ENCODE measurements at regions not wholly inside any gene's neighbourhood (a gene's known extent, or its start where the extent isn't known, plus 50 kb on each side); places are given as distances from the start of the nearest gene placed in this dataset.
"Not testable (repeated sequence)": the region's sequence is repeated elsewhere in the genome, so short reads cannot be mapped to it uniquely, and the experiment has no call there.

- DNase-seq (ENCODE audit: extremely low spot score); POLR2A ChIA-PET: not testable (repeated sequence)
- CTCF ChIA-PET = interaction anchor here (1.6 kb wide), 1 partner anchor 8 kb away, joined by 5 read pairs; no protein-coding TSS in a partner anchor
- peak; percentile 52 for TF ChIP-seq CTCF (IDR thresholded peaks at IDR 0.05; ENCODE audit: control extremely low read depth, extremely low read depth, low read depth, missing control alignments)
Measured at GRCh38 chr4:3949916-3950315, 183.7 kb downstream of the ADRA2C start.

DNA sequence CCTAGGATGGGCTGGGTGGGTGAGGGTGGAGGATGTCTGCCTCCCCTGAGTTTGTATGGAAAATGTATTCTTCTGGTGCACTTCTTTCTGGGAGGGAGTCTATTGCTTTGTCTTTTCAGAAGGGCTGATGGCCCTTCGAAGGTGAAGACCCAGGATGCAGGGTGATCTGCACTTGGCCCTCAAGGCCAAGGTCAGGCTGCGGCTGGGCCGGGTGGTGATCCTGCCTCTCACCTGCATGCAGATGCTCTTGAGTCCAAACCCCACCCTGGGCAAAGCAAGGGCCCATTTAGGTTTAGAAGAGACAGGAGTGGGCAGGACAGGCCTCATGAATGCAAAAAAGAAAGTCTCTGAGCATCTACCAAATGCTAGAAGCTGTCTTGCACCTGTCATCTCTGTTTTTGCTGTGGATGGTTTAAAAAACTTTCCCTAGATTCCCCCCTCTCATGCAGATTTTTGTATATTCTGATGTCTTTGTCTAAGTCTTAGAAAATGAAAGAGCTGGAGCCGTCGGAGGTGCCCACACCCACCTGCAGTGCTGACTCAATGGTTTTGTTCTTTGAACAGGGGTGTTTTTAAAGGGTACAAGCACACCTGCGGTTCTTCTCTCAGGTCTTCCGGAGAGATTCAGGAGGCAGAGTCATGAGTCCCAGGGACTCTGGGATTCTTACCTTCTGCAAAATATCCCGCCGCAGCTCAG lies 186.4 kb downstream of the ADRA2C start:
- CTCF ChIA-PET; POLR2A ChIA-PET; DNase-seq (ENCODE audit: extremely low spot score): not testable (repeated sequence)

- POLR2A ChIA-PET; DNase-seq (ENCODE audit: extremely low spot score); CTCF ChIA-PET: not testable (repeated sequence)
Measured at GRCh38 chr4:3953140-3953489, 186.9 kb downstream of the ADRA2C start.

DNA sequence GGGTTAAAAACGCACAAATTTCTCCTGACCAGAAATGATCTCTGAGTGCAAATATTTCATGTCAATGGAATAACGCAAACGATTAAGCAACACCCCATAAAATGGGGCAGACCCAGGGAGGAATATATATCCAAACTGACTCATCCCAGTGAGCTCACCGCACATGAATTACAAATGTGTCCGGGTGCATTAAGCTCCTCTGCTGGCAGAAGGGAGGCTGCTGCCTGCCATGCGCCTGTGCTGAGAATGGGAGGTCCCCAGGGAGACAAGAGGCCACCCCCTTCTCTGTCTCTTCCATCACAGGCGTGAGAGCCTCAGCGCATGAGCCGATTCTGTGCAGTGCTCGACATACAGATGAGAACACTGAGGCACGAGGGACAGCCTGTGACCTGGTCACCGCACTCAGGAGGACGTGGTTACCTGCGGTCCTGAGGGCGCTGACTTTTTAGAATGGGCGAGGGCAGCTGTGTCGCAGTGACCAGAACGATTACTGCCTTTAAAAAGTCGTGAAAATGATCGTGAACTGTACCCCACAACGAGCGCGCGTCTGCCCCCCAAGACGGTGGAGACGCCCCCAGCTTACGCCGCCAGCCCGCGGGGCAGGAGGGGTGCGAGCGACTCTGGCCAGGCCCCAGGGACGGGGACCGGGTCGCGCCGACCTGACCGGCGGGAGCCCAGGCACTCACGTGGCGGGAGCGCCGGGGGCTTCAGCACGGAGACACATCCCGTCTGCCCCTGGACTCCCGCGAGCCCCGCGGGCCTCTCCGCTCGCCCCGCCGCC lies 188.5 kb downstream of the ADRA2C start:
- CTCF ChIA-PET = interaction anchor here (1.3 to 1.4 kb wide), 2 partner anchors 13 to 74 kb away, joined by 3 to 4 read pairs; no protein-coding TSS in a partner anchor
- DNase-seq (ENCODE audit: extremely low spot score) = peak; percentile 58
- POLR2A ChIA-PET = not testable (repeated sequence)

DNA sequence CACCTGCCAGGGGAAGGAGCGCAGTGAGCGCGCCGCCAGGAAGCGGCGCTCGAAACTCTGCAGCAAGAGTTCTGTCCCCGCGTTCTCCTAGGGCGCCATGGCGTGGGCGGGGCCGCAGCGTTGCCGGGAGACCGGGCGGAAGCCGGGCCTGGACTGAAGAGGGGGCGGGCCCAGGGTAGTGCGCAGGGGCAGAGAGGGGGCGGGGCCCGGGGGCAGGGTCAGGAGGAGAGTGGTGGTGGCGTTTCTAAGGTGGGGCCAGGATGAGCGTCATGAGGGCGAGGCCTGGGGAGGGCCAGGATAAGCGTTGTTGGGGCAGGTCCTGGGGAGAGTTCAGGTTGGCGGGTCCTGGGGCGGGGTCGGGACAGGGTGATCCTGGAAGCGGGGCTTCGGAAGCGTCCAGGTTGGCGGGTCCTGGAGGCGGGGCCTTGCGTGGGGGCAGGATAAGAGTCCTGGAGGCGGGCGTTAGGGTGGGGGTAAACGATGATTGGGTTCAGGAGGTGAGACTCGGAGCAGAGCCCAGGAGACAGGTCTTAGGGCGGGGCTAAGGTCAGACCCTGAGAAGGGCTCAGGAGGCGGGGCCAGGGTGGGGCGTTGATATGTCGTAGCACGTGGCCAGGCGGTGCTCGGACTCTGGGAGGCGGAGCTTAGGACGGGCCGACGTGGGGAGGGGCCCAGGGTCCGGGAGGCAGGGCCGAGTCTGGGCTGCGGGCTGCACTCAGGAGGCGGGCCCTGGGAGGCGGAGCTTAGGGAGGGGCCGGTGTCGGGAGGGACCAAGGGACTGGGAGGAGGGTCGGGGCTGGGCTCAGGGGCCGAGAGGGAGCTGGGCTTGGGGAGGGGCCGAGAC lies 189.4 kb downstream of the ADRA2C start:
- DNase-seq (ENCODE audit: extremely low spot score) = peak; percentile 88
- POLR2A ChIA-PET = not testable (repeated sequence)
- CTCF ChIA-PET = interaction anchor here (0.9 to 1.3 kb wide), 2 partner anchors 13 kb away, joined by 3 to 4 read pairs; no protein-coding TSS in a partner anchor

DNA sequence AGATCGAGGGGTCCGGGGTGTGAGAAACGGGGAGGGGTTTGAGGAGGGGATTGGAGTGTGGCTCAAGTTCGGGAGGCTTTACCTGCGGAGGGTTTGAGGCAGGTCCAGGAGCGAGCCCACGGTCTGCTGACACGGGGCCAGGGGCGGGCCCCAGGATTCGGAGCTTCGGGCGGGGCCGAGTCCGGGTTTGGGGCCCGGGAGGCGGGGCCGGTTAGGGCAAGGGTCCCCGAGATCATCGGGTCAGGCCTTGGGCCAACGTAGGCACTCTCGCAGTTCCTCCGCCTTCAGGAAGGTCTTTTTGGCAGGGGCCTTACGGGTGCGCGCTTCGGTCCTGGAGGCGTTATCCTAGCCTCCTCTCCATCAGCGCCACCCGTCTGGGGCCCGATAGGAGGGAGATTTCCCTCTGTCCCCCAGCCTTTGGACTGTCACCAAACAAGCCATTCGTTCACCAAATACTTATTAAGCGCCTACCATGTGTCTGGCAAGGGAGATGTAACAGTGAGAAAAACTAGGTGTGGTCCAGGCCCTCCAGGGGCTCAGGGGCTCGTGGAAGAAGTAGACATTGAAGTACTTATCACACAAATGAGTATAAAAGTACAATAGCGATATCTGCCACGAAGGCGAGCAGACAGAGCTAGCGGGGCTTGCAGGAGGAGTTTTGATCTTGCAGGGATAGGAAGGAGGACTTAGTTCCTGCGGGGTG lies 190.1 kb downstream of the ADRA2C start:
- POLR2A ChIA-PET; DNase-seq (ENCODE audit: extremely low spot score): not testable (repeated sequence)
- CTCF ChIA-PET = interaction anchor here (0.9 kb wide), 1 partner anchor 14 kb away, joined by 3 read pairs; no protein-coding TSS in a partner anchor

- POLR2A ChIA-PET; CTCF ChIA-PET; DNase-seq (ENCODE audit: extremely low spot score): not testable (repeated sequence)
Measured at GRCh38 chr4:3961091-3961672, 195.0 kb downstream of the ADRA2C start.

DNA sequence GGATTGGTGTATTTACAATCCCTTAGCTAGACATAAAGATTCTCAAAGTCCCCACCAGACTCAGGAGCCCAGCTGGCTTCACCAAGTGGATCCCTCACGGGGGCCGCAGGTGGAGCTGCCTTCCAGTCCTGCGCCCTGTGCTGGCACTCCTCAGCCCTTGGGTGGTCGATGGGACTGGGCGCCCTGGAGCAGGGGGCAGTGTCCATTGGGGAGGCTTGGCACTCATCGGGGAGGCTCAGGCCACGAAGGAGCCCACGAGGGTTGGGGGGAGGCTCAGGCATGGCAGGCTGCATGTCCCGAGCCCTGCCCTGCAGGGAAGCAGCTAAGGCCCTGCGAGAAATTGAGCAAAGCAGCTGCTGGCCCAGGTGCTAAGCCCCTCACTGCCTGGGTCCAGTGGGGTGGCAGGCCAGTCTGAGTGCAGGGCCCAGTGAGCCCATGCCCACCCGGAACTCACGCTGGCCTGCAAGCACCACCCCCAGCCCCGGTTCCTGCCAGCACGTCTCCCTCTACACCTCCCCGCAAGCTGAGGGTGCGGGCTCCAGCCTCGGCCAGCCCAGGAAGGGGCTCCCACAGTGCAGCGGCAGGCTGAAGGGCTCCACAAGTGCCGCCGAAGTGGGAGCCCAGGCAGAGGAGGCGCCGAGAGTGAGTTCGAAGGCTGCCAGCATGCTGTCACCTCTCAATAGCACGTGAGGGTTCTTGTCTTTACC lies 198.5 kb downstream of the ADRA2C start:
- DNase-seq (ENCODE audit: extremely low spot score); POLR2A ChIA-PET; CTCF ChIA-PET: not testable (repeated sequence)

DNA sequence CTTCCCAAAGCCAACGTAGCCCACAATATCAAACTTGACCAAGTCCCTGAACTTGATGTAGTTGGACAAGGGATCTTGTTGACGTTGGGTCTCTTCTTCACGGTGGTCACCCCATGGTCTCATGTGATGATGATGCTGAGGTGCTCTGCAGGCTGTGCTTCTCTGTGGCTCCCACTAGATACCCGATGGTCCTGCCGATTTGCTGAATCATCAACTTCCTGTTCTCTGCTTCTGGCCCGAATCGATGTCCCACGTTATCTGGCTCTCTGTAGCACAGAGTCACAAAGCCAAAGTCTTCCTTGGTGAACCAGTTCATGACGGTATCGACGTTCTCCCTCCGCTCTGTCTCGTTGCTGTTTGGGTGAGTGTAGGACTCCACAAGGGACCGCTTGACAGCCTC lies 201.0 kb downstream of the ADRA2C start:
- POLR2A ChIA-PET; DNase-seq (ENCODE audit: extremely low spot score); CTCF ChIA-PET: not testable (repeated sequence)

DNA sequence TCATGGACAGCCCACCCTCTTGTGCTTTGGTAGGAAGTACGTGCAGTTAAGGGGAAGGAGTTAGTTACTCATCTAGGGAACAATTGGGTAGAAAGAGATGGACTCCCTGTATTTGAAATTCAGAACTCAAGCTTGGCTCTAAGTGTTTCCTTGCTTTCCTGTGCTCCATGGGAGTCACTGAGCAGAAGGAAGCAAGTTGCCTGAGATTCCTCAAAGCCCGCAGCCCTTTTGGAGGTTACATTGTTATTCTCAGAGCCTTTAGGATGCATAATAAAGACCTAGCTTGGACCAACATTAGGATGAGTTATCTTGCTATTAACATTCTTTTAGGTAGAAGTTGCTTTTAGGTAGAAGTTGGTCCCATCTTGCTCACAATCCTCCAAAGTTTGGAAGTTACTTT lies 206.4 kb downstream of the ADRA2C start:
- CTCF ChIA-PET; DNase-seq (ENCODE audit: extremely low spot score); POLR2A ChIA-PET: not testable (repeated sequence)

DNA sequence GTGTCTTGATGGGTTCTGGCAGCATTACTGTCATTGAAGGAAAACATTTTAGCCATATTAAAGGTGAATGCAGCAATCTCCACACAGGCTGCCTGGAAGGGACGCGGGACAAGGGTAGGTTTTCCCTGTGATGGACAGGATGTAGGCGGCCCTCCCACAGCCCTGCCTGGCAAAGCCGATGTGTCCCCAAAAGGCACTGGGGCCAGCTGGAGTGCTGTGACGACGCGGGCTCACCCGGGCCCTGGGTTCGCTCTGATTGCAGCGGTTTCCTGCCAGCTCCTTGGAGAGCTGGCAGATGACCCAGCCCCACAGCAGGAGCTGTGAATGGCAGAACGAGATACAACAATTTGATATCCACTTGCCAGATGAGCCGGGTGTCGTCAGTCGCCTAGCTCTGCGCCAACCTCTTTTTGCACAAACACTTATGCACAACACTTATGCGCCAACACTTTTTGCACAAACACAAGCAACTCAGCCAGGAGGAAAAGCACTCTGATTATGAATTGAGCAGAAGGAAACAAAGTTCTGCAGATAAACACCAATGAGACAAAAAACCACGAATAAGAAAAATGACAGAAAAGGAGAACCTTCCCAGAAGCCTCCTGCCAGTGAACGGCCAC lies 207.5 kb downstream of the ADRA2C start:
- POLR2A ChIA-PET; DNase-seq (ENCODE audit: extremely low spot score); CTCF ChIA-PET: not testable (repeated sequence)

GRCh38 chr4:3983518-3984125 lies 217.4 kb downstream of the ADRA2C start:
- CTCF ChIA-PET; POLR2A ChIA-PET; DNase-seq (ENCODE audit: extremely low spot score): not testable (repeated sequence)

DNA sequence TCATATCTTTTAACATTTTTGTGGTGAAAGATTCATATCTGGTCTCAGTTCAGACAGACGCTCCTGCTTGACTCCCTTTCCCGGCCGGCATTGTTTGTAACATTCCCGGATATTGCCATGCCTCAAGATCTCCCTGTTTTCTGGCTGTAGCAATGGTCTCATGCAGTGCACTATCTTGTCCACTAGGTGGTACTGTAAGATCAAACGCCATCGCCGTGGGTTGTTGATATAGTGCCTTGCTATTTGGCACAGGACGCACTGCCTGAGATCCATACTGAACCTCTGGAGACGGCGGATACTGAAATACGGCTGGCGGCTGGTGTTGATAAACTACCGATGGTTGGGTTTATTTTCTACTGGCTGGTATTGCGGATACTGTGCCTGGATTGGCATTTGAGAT lies 218.6 kb downstream of the ADRA2C start:
- DNase-seq (ENCODE audit: extremely low spot score); POLR2A ChIA-PET; CTCF ChIA-PET: not testable (repeated sequence)

DNA sequence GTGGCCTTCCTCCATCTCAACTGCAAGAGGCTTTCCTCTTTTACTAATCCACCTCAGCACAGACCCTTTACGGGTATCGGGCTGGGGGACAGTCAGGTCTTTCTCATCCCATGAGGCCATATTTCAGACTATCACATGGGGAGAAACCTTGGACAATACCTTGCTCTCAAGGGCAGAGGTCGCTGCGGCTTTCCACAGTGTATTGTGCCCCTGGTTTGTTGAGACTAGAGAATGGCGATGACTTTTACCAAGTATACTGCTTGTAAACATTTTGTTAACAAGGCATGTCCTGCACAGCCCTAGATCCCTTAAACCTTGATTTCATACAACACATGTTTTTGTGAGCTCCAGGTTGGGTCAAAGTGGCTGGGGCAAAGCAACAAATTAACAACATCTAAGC lies 220.2 kb downstream of the ADRA2C start:
- CTCF ChIA-PET; POLR2A ChIA-PET; DNase-seq (ENCODE audit: extremely low spot score): not testable (repeated sequence)

DNA sequence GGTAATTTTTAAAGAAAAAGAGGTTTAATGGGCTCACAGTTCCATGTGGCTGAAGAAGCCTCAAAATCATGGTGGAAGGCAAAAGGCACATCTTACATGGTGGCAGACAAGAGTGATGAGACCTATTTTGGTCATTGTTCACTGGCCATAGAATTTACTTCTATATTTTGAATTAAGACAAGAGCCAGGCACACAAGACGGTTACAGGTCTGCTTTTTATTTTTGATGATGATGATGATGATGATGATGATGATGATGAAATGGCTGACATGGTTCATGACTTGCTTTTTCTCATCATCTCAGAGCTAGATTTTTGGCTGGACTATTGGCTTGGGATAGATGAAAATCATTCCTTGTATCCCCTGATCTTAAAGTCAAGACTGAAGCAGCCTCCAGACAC lies 229.3 kb downstream of the OTOP1 start:
- DNase-seq (ENCODE audit: extremely low spot score); CTCF ChIA-PET; POLR2A ChIA-PET: not testable (repeated sequence)
